ENCODE measurements at regions not wholly inside any gene's neighbourhood (a gene's known extent, or its start where the extent isn't known, plus 50 kb on each side); places are given as distances from the start of the nearest gene placed in this dataset.

- Histone ChIP-seq H2AFZ (ENCODE audit: low read length) (no peak overlapping the region), H3K9ac (ENCODE audit: extremely low read depth, insufficient read length, low read length) (no peak overlapping the region), H4K5ac (ENCODE audit: insufficient read length, low read depth, low read length) (no peak overlapping the region), H3K79me1 (ENCODE audit: insufficient read depth, low read depth, low read length, poor library complexity, severe bottlenecking) (no peaks in the 10 kb centered on the region), H3K56ac (ENCODE audit: insufficient read length, low read depth, low read length) (no peak overlapping the region), H3K18ac (ENCODE audit: insufficient read length, low read depth, low read length) (no peak overlapping the region), H2AK5ac (ENCODE audit: insufficient read length, low read length) (no peak overlapping the region), H3T11ph (ENCODE audit: low read length) (no peak overlapping the region), H4K20me1 (ENCODE audit: control insufficient read depth, insufficient read depth, insufficient read length) (no peaks in the 10 kb centered on the region), H3K14ac (ENCODE audit: insufficient read depth, low read length) (no peak overlapping the region), H4K8ac (replicated peaks; ENCODE audit: insufficient read length, low read depth, low read length) (no peak overlapping the region), H3K4me1 (ENCODE audit: insufficient read depth, low read length) (no peaks in the 10 kb centered on the region), H2BK5ac (ENCODE audit: insufficient read length, low read length) (no peak overlapping the region), H3K27me3 (ENCODE audit: insufficient read depth, low read length) (no peaks in the 10 kb centered on the region), H3K27ac (ENCODE audit: insufficient read length, low read depth, low read length) (no peak overlapping the region), H3K9me3 (ENCODE audit: control insufficient read depth, low read depth, low read length) (no peaks in the 10 kb centered on the region), H3K23ac (ENCODE audit: insufficient read length, low read depth, low read length) (no peak overlapping the region), H3K4me2 (ENCODE audit: insufficient read depth, insufficient read length, low read length) (no peak overlapping the region), H2BK20ac (ENCODE audit: low read depth, low read length, poor library complexity, severe bottlenecking) (no peak overlapping the region), H3K23me2 (ENCODE audit: insufficient read length, low read depth, low read length, poor library complexity, severe bottlenecking) (no peaks in the 10 kb centered on the region), H2BK12ac (ENCODE audit: insufficient read length, low read depth, low read length) (no peak overlapping the region), H3K4ac (ENCODE audit: low read depth, low read length) (no peak overlapping the region), H2BK120ac (ENCODE audit: low read depth, low read length, poor library complexity, severe bottlenecking) (no peak overlapping the region), H2BK15ac (ENCODE audit: low read depth, low read length) (no peak overlapping the region), H3K79me2 (ENCODE audit: insufficient read depth, low read length) (no peaks in the 10 kb centered on the region), H4K91ac (ENCODE audit: insufficient read length, low read depth, low read length) (no peak overlapping the region)
- TF ChIP-seq, protein P1, sequence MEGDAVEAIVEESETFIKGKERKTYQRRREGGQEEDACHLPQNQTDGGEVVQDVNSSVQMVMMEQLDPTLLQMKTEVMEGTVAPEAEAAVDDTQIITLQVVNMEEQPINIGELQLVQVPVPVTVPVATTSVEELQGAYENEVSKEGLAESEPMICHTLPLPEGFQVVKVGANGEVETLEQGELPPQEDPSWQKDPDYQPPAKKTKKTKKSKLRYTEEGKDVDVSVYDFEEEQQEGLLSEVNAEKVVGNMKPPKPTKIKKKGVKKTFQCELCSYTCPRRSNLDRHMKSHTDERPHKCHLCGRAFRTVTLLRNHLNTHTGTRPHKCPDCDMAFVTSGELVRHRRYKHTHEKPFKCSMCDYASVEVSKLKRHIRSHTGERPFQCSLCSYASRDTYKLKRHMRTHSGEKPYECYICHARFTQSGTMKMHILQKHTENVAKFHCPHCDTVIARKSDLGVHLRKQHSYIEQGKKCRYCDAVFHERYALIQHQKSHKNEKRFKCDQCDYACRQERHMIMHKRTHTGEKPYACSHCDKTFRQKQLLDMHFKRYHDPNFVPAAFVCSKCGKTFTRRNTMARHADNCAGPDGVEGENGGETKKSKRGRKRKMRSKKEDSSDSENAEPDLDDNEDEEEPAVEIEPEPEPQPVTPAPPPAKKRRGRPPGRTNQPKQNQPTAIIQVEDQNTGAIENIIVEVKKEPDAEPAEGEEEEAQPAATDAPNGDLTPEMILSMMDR (conservative IDR thresholded peaks at IDR 0.05): no peak
- Mint-ChIP-seq H3K27me3 (ENCODE audit: low read depth) (no peaks in the 10 kb centered on the region; the same call in 1 of the 2 replicates), H3K9me3 (peaks cover 0 to 1% of the 10 kb centered on the region in 2 experiments; a peak in 2 of 5 replicates), H3K4me3 (no peak overlapping the region), H3K36me3 (ENCODE audit: insufficient read depth in 1 of 3, low read depth in 3 of 3) (no peaks in the 10 kb centered on the region), H3K4me1 (peaks cover 0 to 2% of the 10 kb centered on the region in 2 experiments; a peak in 3 of 4 replicates), H3K27ac (peak overlapping the region in 1 of 3 experiments; percentile 9; a peak in 1 of 7 replicates)
- DNase-seq: no peak
- WGBS (ENCODE audit: extremely low coverage, insufficient read length, low lambda C conversion rate): no CpG with 5 or more reads among the region's 6 CpGs
These were observed 269.3 kb upstream of the NCKAP5 start for GRCh38 chr2:133837441-133838094.
